HG02852 (cell line): ENCODE measurements at regions not wholly inside any gene's neighbourhood (a gene's known extent, or its start where the extent isn't known, plus 50 kb on each side); places are given as distances from the start of the nearest gene placed in this dataset.
"Not testable (repeated sequence)": the region's sequence is repeated elsewhere in the genome, so short reads cannot be mapped to it uniquely, and the experiment has no call there.

ENCODE experiments used
- ATAC-seq: cut with Tn5 transposase; IDR thresholded peaks from one replicate; pipeline ENCODE4 v1.9.1; 2021; ENCODE audit warnings: mild to moderate bottlenecking, moderate library complexity; ENCODE audit not compliant: unreplicated experiment

DNA sequence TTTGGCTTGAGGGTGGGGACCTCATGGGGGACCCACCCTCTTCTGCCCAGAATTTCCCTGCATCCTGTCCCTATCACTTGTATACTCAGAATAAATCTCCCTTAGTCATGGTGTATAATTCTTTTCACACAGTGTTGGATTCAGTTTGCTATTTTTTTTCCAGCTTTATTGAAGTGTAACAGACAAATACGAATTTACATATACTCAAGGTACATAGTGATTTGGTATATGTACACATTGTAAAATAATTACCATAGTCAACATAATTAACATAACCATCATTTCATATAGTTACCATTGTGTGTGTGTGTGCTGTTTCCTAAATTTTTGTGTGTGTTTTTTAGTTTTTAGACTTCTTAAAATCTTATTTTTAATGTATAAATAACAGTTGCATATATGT is 269.9 kb downstream of the CNTNAP3 start:
- not testable (repeated sequence) for ATAC-seq

- ATAC-seq = not testable (repeated sequence)
These were observed 272.8 kb downstream of the CNTNAP3 start for GRCh38 chr9:39015178-39015577.

DNA sequence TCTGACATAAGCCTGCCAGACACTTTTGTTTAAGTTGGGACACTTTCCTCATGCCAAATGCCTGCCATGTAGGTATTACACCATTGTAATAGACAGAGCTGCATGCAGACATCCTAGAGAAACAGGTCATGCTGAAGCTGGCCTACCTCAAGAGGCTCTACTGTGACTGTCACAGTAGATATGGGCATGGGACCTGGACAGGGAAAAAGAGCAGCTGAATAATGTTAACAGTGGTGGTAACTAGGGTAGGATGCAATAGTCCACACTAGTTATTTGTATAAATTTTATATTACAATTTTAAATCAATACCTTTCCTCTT is 273.2 kb downstream of the CNTNAP3 start:
- ATAC-seq = not testable (repeated sequence)

DNA sequence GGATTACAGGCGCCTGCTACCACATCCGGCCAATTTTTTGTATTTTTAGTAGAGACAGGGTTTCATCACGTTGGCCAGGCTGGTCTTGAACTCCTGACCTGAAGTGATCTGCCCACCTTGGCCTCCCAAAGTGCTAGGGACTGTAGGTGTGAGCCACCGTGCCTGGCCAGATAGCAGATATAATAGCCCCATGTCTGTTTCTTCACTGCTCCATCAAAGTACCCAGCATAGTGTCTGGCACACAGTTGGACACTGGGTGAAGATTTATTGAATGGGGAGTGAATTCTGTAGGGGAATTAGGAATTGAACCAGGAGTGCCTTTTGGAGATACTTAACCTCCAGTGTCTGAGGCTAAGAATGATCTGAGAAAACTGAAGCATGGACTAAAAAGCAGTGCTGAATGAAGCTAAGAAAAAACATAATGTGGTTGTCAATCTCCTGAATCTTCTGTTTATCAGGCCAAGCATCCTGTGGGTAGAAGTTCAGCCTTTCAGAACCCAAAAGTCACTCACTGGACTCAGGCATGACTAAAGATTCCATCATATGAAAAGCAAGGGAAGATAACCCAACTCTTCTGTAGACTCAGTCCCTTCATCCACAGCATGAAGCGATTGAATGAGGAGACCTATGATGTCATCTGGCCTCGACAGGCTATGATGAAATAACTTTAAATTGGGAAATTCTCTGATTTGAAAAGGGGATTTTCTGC is 273.7 kb downstream of the CNTNAP3 start:
- ATAC-seq = not testable (repeated sequence)

DNA sequence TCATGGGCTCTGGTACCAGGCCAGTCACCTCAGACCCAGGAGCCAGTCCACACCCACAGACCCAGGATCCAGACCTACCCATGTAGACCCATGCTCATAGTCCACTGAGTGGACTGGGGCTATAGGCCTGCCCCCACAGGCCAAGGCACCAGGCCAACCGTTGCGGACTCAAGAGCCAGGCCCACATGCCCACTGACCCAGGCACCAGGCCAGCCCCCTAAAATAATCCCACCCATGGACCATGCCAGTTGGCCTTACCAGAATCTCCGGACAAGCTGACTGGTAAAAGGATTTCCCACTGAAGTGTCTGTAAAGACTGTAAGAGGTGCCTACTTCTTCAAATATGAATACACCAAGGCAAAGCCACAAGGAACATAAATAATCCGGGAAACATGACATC is 278.2 kb downstream of the CNTNAP3 start:
- ATAC-seq = not testable (repeated sequence)

DNA sequence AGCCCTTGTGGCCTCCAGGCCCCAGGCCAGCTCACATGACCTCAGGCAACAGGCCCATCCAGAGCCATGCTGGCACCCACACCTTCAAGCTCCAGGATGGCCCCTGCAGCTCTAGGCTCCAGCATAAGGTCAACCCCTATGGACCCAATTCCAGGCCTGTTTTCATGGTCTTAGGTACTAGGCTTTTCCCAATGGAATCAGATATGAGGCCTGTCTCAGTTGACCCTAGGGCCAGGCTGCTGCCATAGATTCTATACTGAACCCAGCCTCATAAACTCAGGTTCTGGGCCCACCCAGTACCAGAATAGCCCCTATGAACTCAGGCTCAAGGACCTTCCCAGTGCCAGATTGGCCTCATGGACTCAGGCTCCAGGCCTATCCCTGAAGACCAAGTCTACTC is 278.6 kb downstream of the CNTNAP3 start:
- ATAC-seq = not testable (repeated sequence)

DNA sequence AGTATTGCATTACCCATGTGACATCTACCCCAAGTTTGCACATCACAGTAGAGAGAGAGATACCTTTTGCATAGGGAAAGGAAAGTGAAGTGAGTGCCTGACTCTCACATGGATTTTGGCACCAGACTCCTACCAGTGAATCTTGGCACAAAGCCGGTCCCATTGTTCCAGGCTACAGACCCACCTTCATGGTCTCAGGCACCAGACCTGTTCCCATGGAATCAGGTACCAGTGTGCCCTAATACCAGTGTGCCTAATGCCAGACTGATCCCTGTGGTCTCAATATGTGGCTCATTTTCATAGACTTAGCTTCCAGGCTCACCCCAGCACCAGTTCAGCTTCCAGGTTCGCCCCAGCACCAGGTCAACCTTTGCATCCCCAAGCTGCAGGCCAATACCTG is 279.1 kb downstream of the CNTNAP3 start:
- ATAC-seq = not testable (repeated sequence)

DNA sequence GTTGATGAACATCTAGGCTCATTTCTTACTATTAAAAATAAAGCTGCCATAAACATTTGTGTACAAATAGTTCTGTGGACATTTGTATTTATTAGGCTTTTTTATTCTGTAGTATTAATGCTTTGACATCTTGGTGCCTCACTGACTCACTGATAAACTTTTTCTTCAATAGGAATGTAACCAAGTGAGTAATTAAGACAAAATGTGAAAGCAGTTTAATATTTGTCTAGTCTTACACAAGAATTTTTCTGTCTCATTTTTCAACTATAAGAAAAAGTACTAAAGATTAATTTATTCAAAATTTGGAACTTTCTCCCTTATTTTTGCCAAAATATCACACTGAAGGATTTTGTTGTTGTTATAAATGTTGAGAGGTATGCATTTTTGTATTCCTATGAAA is 282.2 kb downstream of the CNTNAP3 start:
- ATAC-seq = not testable (repeated sequence)

DNA sequence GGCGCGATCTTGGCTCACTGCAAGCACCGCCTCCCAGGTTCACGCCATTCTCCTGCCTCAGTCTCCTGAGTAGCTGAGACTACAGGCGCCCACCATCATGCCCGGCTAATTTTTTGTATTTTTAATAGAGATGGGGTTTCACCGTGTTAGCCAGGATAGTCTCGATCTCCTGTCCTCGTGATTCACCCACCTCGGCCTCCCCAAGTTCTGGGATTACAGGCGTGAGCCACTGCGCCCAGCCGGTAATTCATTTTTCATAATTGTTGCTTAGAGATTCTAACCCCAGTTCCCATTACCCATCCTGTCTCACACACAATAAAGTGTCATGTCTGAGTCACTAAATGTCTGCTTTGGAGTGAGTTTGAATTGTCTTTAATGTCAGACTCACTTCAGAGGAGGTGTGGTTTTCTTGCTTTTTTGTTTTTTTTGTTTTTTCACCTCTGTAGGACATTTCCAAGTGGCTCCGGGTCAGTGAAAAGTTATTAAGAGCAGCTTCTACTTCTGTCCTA is 281.2 kb upstream of the FAM240B start:
- not testable (repeated sequence) for ATAC-seq

DNA sequence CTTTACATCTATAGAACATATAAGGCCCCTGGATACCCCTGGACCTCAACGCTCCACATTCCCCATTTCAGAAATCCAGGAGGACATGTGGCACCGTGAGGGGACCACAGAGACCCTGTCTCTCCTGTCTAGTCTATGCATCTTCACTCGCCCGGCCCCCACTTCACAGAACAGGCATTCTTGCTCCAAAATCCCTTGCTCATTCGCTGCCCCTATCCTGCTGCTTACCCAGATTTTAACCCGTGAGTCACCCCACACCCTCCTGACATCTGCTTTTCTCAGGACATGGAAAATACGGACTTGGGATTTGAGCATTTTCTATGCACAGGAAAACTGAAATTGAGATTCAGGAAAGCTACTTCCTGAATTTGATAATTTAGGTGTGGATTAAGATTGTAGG is 279.3 kb upstream of the FAM240B start:
- ATAC-seq = not testable (repeated sequence)

GRCh38 chr9:38993690-38994089 is 273.8 kb upstream of the FAM240B start:
- not testable (repeated sequence) for ATAC-seq

DNA sequence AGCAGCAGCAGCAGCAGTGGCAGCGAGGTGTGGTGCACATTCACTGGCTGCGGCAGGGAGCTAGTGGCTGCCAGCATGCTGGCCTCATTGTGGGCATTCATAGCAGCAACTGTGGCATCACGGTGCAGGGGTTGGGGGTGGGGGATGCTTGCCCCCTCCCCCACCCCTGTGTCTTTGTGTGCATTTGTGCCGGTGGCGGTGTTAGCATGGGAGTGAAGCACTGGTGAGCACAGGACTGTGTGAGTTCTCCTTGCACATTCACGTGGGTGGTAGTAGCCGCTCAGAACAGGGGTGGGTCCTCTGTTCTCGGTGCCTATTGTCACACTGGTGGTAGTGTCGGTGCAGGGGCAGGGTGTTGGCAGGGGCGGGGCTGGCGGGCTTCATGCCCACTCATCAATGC is 273.2 kb upstream of the FAM240B start:
- ATAC-seq = not testable (repeated sequence)

- ATAC-seq = not testable (repeated sequence)
These were observed 258.8 kb upstream of the FAM240B start for GRCh38 chr9:38978734-38979133.

DNA sequence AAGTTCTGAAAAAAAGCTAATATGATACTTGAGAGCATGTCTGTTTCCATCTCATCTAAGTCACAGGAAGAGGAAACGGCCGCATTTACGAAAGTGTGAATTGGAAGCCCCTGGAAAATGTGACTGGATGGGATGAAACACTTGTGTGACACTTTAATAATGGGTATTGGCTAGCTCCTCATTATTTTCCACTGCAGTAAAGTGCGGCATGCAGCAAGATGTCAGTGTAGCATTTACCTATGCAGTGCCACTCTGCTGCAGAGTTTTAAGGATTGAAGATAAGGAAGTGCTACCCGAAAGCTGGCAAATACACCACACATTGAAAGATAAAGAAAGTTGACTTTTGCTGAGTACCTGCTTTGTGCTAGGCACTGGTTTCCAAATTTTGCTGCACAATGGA is 249.5 kb upstream of the FAM240B start:
- ATAC-seq = not testable (repeated sequence)

- ATAC-seq = not testable (repeated sequence)
These were observed 248.9 kb upstream of the FAM240B start for GRCh38 chr9:38968651-38969374.

DNA sequence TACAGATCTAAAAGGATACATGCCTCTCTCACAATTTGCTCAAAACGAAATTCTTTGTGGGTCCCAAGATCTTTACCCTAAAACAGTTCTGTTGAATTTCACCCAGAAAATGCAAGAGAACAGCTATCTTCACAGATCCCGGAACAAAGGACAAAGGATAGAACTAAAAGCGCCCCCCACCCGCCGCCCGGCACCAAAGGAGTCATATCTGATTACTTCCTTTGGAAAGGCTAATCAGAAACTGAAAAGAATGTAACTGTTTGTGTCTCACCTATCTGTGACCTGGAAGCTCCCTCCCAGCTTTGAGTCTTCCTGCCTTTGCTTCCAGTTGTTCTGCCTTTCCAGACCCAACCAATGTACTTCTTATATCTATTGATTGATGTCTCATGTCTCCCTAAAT is 247.9 kb upstream of the FAM240B start:
- ATAC-seq = not testable (repeated sequence)

DNA sequence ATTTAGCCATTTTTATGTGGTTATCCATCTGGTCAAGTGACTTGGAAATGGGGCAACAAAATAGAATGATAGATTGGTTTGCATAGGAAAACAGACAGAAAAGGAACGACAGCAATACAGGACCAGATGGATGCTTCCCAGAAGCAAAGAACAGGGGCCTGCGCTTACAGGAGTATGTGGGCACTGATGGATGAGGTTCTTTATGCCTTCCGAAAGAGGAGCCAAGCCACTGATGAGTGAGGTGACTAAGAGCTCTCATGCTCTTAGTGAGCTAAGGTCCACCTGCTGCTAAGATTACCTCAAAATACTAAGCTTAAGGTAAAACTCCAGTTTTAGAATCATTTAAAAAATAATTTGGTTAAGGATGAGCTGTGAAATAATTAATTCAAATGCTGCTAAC is 247.4 kb upstream of the FAM240B start:
- not testable (repeated sequence) for ATAC-seq

GRCh38 chr9:38959812-38960211 is 239.9 kb upstream of the FAM240B start:
- ATAC-seq = not testable (repeated sequence)

DNA sequence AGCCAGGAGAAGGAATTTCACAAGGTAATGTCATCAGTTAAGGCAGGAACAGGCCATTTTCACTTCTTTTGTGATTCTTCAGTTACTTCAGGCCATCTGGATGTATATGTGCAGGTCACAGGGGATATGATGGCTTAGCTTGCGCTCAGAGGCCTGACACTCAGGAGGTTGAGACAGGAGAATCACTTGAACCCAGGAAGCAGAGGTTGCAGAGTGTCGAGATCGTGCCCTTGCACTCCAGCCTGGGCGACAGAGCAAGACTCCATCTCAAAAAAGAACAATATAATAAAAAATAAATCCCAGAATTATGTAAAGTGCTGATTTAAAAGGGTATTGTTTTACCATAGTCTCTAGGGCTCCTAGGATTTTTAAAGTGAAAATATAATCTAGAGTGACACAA is 235.9 kb upstream of the FAM240B start:
- ATAC-seq = not testable (repeated sequence)

DNA sequence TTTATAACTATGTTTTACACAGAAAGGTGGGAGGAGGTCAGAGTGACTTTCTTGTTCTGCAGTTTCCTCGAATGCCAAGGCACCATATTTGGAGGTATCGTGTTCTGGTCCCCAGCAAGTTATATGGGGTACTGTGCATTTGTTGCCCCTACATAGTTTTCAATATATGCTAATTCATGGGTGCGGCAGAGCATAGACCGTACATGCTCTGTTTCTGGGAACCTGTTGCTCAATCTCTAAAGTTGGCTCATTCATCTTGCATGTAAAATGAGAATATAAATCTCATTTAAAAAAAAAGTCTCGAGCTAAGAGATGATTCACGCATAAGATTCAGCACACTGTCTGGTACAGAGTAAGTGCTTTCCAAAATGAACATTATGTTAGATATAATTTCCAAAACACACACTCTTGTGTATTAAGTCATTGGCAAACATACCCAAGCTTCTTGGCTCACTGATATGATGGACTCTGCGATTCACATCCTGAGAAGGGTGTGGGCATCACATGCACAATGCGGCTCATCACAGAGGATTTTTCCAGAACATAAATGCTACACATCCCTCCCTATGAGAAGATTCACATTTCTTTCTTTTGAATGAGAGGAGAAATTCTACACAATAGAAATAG is 232.9 kb upstream of the FAM240B start:
- not testable (repeated sequence) for ATAC-seq

GRCh38 chr9:38945929-38946570 is 226.1 kb upstream of the FAM240B start:
- not testable (repeated sequence) for ATAC-seq
